G401.6 (cell line): ENCODE measurements at regions not wholly inside any gene's neighbourhood (a gene's known extent, or its start where the extent isn't known, plus 50 kb on each side); places are given as distances from the start of the nearest gene placed in this dataset.
"Not testable (repeated sequence)": the region's sequence is repeated elsewhere in the genome, so short reads cannot be mapped to it uniquely, and the experiment has no call there.

Source experiments
- FAIRE-seq: peaks from 2 replicates; lab custom pipeline; 2012; peaks lifted over from hg19 to GRCh38; lab: Jason Lieb, UNC

DNA sequence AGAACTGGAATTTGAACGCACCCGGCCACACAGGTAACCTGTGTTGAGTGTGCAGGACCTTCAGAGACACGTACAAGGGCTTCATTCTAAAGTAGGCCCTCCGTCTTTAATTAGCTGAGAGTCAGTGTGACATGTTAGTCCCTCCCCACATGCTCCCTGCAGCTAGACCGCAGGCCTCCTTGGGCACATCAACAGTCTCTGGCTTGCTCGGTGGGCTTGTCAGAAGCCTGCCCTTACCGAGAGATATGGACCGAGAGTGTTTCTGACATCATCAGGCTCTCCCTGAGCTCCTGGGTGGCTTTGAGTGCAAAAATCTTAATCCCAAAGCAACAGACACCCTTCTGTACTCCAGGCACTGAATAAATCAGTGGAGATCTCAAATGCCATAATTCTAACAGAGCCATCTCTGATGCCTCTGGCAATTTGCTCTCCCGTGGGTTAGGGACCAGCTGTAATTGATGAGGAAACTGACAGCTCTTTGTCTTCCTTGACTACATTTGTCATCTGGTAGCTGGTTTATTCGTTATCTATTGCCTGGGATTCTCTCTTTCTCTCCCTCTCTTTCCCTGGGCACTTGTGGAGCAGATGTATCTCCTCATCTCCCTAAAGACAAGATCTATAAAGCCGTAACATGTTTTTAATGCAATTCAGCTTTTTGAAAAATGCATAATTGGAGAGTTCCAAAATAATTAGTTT is 850.6 kb downstream of the TYW1 start:
- FAIRE-seq = no peak

DNA sequence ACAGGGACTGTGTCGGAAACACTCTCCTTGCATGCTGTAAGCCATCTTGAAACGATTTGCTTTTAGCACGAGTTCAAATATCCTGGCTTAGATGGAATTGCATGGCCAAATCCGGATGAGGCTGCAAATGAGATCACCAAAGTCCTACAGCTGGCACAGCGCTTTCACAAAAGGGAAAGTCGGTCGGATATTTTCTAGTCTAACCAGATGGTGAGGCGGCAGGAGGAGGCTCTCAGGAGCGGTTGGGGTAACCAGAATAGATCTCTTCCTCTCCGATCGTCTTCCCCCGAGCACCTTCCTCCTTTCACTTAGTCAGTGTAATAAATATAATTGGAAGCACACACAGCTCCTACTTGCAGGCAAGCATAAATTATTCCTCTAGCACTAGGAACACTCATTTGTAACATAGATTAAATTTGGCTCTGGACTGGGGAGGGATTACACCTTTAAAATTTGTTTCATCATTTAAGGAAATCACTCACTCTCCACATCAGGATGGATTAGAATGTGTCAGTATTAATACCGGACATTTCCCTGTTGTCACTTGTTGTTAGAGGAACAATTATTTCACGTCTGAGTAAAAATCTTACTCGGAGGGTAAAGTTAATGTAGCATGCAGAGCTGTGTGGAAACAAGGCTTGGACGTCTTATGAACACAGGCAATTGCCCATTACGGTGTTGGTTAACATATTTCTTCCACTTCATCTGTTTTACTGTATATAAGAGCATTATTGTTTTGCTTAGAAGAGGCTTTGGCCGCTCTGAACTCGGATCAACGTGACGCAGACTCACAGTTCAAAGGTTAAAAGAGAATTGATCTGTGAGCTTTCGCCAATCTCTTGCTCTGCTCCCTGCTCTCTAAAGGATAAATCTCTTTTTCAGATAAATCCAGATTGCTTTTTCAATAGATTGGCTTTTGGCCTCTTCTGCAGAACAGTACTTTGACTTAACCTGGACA is 857.9 kb downstream of the TYW1 start:
- FAIRE-seq = no peak

DNA sequence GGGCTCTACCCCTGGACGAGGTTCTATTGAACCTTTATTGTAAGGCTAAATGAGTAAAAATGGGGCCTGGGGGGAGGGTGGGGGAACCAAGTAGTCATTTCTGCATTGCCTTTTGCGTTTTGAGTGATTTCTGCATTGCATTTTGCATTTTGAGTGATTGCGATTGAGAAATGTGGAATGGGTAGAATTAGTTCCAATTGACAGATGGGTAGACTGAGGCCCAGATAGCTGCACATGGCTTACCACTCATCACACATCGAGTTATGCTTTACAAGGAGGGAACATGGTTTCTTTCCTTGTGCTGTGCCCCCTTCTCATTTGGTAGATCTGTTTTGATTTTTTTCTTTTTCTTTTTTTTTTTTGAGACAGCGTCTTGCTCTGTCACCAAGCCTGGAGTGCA is 858.7 kb downstream of the TYW1 start:
- no peak for FAIRE-seq

DNA sequence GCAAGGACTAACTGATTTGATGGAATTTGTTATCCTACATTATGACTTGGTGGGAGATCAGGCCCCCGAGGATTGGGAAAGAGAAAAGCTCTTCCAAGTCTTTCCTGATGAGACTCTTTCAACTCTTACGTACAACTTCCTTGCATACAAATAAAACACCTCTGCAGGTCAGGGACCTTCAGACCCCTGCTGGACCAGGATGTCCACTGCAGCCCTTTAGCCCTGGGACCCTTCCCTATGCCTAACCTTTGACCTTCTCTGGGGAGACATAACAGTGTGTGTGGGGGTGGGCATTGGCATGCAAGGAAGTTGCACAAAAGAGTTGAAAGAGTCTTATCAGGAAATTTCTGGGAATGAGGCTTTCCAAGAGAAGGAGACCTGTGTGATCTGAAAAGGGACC is 859.4 kb downstream of the TYW1 start:
- no peak for FAIRE-seq

- FAIRE-seq = no peak
Observed at GRCh38 chr7:67857698-67858097, 861.1 kb downstream of the TYW1 start.

DNA sequence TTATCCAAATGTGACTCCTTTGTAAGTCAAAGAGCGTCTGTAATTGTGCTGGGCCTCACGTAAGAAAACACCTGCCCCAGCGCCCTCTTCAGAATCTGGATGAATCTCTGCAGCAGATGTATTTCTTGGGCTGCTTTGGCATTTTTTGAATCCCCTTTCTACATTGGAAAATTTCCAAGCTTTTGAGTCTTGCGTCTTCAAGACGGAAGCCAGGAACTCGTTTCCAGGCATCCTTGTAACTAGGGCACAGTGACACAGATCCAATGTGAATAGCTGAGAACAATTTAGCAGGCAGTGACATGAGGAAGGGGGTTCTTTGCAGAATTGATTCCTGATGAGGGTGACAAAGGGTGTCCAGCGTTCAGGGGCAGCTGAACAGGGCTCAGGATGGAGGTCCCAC is 862.3 kb downstream of the TYW1 start:
- no peak for FAIRE-seq

- no peak for FAIRE-seq
Observed at GRCh38 chr7:67863911-67864310, 867.3 kb downstream of the TYW1 start.

DNA sequence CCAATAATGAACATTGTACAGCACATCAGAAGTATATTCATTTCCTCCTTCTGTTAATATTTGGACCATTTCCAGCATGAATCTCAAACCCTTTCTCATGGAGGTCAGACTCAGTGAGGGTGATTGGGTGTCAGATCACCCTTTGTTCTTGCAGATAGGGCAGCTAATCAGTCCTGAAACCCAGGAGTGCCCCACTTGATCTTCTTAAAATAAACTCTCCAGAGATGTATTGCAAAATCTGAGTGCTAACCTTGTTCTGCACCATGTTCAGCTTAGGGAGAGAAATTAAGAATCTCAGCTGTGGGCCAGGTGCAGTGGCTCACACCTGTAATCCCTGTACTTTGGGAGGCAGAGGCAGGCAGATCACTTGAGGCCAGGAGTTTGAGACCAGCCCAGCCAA is 869.4 kb downstream of the TYW1 start:
- no peak for FAIRE-seq

DNA sequence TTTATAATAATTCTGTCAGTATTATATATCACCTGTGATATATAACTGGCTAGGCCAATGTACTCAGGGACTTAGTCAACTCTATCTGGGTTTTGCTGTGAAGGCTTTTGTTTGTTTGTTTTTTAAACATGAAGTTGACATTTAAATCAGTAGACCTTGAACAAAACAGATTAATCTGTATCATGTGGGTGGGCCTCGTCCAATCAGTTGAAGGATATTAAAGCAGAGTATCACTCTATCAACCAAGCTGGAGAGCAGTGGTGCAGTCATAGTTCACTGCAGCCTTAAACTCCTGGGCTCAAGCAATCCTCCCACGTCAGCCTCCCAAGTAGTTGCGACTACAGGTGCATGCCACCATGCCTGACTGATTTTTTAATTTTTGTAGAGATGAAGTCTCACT is 870.2 kb downstream of the TYW1 start:
- no peak for FAIRE-seq

GRCh38 chr7:67870396-67870795 is 873.8 kb downstream of the TYW1 start:
- FAIRE-seq = no peak

DNA sequence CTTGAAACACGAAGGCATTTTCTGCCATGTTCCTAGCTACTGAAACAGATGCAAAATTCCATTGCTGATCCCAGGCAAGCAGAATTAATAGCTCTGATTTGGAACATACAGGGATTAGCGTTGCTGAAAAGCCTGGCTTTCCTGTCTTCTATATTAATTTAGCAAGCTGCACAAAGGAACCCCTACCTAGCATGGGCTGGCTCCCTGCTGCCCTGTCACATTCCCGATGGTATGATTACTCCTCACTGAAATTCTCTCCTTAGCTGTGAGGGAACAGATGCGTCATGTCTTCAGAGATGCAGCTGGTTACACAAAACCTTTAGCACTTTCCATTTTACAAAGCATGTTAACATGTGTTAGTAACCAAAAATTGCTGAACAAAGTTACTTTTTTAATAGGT is 878.9 kb downstream of the TYW1 start:
- FAIRE-seq = no peak

DNA sequence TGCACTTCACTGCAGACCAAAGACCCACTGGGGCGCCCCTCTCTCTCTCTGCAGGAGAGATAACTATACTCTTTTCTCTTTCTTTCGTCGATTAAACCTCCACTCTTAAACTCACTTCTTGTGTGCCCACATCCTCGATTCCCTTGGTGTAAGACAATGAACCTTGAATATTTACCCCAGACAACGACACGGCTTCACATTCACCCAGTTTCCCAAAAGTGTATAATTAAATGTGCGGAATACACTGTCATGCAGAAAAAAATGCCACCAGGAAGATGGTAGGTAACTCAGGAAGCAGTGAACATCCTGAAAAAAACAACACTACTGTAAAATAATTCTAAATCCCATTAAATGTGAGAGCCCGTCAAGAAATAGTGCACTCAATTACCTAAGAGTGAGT is 882.2 kb downstream of the TYW1 start:
- FAIRE-seq = no peak

DNA sequence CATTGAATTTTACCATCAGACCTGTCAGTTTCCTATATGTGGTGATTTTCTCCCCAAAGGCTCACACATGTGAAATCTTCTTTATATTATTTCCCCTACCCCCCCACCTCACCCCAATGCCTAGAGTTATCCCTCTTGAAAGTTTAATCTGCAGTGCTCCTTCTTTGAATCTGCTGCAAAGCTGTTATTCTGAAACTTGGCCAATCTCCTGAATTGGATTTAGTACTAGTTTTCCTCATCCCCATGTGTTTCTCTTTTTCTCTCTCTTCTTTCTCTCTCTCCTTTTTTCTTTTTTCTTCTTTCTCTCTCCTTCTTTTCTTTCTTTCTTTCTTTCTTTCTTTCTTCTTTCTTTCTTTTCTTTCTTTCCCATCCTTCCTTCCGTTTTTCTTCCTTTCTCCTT is 886.2 kb downstream of the TYW1 start:
- no peak for FAIRE-seq

- no peak for FAIRE-seq
Observed at GRCh38 chr7:67890316-67890715, 893.7 kb downstream of the TYW1 start.

DNA sequence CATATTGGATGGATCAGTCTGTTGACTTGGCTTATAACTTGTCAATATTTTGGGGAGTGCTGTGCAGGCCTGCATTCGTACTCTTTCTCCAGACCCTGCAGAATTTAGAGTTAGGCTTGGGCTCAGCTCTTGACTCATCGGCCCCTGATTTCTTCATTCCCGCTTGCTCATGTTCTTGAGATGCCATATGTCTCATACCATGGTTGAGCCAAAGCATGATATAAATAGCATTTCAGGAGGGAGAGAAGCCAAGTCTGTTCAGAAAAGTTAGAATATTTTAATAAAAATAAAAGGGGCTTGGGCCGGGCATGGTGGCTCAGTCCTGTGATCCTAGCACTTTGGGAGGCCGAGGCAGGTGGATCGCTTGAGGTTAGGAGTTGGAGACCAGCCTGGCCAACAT is 898.1 kb downstream of the TYW1 start:
- FAIRE-seq = no peak

GRCh38 chr7:67896721-67897120 is 900.1 kb downstream of the TYW1 start:
- FAIRE-seq = no peak

DNA sequence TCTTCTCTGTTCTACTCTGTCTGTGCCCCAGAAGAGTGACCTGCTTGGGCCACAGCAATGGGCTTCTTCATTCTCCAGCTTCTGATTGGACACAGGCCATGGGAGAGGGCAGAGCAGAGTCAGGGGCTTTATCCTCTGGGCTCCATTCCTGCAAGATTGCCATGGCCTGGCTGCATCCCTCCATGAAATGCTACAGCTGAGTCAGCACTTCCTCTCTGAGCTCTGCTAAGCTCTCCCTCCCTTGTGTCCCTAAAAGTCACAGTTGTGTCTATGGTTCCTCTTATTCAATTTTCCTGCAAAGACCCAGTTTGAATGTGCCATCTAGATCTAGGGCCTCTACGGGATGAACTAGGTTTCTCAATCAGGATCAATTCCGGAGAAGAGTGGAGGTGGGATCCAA is 903.8 kb downstream of the TYW1 start:
- no peak for FAIRE-seq

DNA sequence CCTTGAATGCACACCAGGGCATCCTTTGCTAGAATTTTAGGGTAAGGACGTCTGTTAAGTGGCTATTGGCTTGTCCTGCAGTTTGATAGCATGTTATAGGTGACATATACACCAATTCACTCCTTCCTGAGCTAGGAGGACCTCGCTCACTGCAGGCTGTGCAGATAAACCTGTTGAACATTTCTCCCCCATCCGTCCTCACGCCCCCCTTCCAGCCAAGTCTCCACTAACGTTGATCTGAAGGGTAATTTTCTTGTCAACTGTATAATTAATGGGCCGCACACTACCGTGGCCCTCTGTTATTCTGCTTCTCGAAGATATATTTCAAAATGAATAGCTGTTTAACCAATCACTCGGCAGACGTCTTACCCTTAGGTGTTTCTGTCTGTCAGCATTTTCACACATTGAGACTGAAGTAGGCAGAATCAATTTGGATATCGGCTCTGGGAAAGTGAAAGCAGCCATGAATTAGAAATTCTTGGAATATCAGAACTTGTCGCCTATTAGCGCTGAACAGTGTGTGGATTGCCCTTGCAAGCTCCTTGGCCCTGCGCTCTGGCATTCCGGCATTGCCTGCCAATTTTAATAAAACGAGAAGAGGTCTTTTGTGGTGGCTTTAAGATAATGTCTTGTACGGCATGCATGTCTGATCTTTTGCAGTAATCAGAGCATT is 905.3 kb downstream of the TYW1 start:
- no peak for FAIRE-seq

DNA sequence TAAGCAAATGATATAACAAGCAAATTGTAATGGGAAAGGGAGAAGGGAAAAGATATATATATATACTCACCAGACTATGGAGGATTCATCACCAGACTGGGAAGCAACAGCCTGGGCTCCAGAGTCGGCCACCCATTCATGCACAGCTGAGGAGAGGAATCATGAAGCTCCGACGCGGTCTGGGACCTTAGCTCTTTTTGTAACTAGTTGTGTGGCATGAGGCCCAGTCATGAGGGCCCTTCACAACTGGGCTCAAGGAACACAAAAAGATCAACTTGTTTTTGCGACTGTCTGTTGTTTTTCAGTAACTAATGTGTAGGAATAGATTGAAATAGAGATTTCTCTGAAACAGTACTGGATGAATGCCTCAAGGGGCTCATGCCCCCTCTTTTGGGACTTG is 911.2 kb downstream of the TYW1 start:
- FAIRE-seq = no peak

- no peak for FAIRE-seq
Observed at GRCh38 chr7:67912437-67912836, 915.8 kb downstream of the TYW1 start.

- FAIRE-seq = no peak
Observed at GRCh38 chr7:67913604-67914003, 917.0 kb downstream of the TYW1 start.

DNA sequence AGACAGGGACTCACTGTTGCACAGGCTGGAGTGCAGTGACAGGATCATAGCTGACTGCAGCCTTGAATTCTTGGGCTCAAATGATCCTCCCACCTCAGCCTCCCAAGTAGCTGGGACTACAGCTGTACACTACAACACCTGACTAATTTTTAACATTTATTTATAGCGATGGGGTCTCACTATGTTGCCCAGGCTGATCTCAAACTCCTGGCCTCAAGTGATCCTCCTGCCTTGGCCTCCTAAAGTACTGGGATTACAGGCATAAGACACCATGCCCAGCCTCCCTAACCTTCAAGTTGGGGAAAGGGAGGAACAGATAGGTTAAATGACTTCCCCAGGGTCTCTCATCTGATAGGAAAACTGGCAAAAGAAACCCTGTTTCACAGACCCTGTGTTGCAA is 919.5 kb downstream of the TYW1 start:
- not testable (repeated sequence) for FAIRE-seq
